ENCODE measurements at regions not wholly inside any gene's neighbourhood (a gene's known extent, or its start where the extent isn't known, plus 50 kb on each side); places are given as distances from the start of the nearest gene placed in this dataset.

GRCh38 chr11:98940913-98941312 lies 79.8 kb upstream of the CNTN5 start:
- TF ChIP-seq POLR2A (IDR thresholded peaks at IDR 0.05; ENCODE audit: low read depth, low read length) (no peak), CTCF (IDR thresholded peaks at IDR 0.05; ENCODE audit: extremely low read depth in 1 of 2, insufficient read depth in 1 of 2, low read depth in 1 of 2, low read length in 2 of 2) (no peak), MYC (IDR thresholded peaks at IDR 0.05; ENCODE audit: low read depth, low read length) (no peak), POLR2AphosphoS5 (IDR thresholded peaks at IDR 0.05; ENCODE audit: insufficient read depth, low read depth, low read length) (no peak), JUN (IDR thresholded peaks at IDR 0.05; ENCODE audit: borderline replicate concordance, insufficient read depth, insufficient read length, low read depth) (no peak), EZH2 (IDR thresholded peaks at IDR 0.05; ENCODE audit: borderline replicate concordance, low read depth, low read length, severe bottlenecking) (no peak)

Data from endothelial cell of umbilical vein (primary cell).